H1 (cell line): ENCODE measurements at regions not wholly inside any gene's neighbourhood (a gene's known extent, or its start where the extent isn't known, plus 50 kb on each side); places are given as distances from the start of the nearest gene placed in this dataset.
A peak's percentile ranks its signal among the peaks of the same experiment; 100 is the strongest.

Experiments
- BRCA1 ChIP-seq: IDR thresholded peaks from 2 replicates; pipeline ENCODE4 v1.6.1; 2012; ENCODE audit warnings: low read depth, low read length, improper control_type of control experiment
- EP300 ChIP-seq, 2 experiments: IDR thresholded peaks; 1 replicate in 1 of 2; 2 replicates in 1 of 2; pipeline ENCODE4 v1.6.1; 2011 to 2012; ENCODE audit warnings: low read depth in 2 of 2, low read length in 2 of 2, mild to moderate bottlenecking in 2 of 2, borderline replicate concordance in 1 of 2, inconsistent platforms in 1 of 2, moderate library complexity in 1 of 2
- EZH2 ChIP-seq: fragments of 200-600 bp; sonication (generic); IDR thresholded peaks from 2 replicates; pipeline ENCODE4 v1.7.1; 2012; ENCODE audit warnings: low read depth, mild to moderate bottlenecking, moderate library complexity, low read length, inconsistent platforms; ENCODE audit not compliant: severe bottlenecking
- POLR2AphosphoS5 ChIP-seq: IDR thresholded peaks from 2 replicates; pipeline ENCODE4 v1.6.1; 2011; ENCODE audit warnings: low read depth, low read length
- TF ChIP-seq, protein P1 (sequence below), 3 experiments: IDR thresholded peaks; 1 replicate in 2 of 3; 2 replicates in 1 of 3; pipeline versions ENCODE4 v1.5.1 to v1.6.1; 2011; ENCODE audit warnings: low read length in 3 of 3, mild to moderate bottlenecking in 3 of 3, inconsistent platforms in 2 of 3, low read depth in 1 of 3, moderate library complexity in 1 of 3; ENCODE audit not compliant: insufficient read depth in 1 of 3; ENCODE audit errors: control extremely low read depth in 1 of 3
- TF ChIP-seq, protein P2 (sequence below): IDR thresholded peaks from 2 replicates; pipeline ENCODE4 v1.6.1; 2011; ENCODE audit warnings: low read length, improper control_type of control experiment

DNA sequence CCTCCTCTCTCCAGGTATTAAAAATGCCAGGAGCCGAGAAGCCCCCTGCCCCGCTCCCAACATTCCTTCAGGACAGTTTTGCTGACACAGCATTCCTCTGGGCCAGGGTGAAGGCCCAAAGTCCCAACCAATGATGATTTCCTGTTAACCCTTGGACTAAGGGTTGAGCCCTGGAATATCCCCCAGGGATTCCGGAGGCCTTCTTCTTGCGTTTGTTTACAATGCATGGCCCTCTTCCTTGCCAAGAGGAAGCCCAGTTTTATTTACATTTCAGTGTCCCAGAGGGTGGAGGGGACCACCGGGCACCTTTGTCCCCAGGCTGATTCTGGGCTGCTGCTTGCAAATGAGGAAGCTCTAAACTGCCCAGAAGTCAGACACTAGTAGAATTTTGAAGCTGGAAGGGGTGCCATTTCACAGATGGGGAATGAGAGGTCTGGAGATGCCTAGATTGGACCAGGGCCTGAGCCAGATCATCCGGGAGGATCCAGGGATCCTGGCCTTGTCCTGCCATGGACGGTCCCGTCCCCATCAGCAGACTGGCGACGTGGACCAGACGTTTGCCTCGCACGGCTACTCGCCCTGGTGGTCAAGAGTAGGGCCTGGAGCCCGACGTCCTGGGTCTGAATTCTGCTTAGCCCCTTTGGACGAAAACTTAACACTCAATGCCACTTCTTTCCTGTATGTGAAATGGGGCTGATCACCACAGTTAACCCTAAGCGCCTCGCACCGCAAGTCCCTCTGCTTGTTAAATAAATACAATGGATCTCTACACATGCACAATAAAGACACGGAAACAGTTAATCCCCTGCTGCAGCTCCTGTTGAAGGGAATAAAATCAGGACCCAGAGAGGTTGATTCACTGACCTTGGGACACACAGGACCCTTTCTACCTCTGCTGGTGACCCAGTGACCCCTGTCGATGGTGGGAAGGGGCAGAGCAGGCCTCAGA, 55.6 kb upstream of the CIBAR2 start:
- no peak for TF ChIP-seq EZH2
- TF ChIP-seq, protein P1, sequence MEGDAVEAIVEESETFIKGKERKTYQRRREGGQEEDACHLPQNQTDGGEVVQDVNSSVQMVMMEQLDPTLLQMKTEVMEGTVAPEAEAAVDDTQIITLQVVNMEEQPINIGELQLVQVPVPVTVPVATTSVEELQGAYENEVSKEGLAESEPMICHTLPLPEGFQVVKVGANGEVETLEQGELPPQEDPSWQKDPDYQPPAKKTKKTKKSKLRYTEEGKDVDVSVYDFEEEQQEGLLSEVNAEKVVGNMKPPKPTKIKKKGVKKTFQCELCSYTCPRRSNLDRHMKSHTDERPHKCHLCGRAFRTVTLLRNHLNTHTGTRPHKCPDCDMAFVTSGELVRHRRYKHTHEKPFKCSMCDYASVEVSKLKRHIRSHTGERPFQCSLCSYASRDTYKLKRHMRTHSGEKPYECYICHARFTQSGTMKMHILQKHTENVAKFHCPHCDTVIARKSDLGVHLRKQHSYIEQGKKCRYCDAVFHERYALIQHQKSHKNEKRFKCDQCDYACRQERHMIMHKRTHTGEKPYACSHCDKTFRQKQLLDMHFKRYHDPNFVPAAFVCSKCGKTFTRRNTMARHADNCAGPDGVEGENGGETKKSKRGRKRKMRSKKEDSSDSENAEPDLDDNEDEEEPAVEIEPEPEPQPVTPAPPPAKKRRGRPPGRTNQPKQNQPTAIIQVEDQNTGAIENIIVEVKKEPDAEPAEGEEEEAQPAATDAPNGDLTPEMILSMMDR (IDR thresholded peaks at IDR 0.05; ENCODE audit: control extremely low read depth in 1 of 3, insufficient read depth in 1 of 3, low read depth in 1 of 3, low read length in 3 of 3): peak in 1 of 3 experiments; percentile 3; a peak in 1 of 4 replicates
- TF ChIP-seq EP300 (IDR thresholded peaks at IDR 0.05; ENCODE audit: borderline replicate concordance in 1 of 2, low read depth in 2 of 2, low read length in 2 of 2): no peak
- TF ChIP-seq, protein P2, sequence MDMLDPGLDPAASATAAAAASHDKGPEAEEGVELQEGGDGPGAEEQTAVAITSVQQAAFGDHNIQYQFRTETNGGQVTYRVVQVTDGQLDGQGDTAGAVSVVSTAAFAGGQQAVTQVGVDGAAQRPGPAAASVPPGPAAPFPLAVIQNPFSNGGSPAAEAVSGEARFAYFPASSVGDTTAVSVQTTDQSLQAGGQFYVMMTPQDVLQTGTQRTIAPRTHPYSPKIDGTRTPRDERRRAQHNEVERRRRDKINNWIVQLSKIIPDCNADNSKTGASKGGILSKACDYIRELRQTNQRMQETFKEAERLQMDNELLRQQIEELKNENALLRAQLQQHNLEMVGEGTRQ: no peak
- TF ChIP-seq POLR2AphosphoS5: no peak
- TF ChIP-seq BRCA1: no peak
